ENCODE measurements at regions not wholly inside any gene's neighbourhood (a gene's known extent, or its start where the extent isn't known, plus 50 kb on each side); places are given as distances from the start of the nearest gene placed in this dataset.
A peak's percentile ranks its signal among the peaks of the same experiment; 100 is the strongest.

DNA sequence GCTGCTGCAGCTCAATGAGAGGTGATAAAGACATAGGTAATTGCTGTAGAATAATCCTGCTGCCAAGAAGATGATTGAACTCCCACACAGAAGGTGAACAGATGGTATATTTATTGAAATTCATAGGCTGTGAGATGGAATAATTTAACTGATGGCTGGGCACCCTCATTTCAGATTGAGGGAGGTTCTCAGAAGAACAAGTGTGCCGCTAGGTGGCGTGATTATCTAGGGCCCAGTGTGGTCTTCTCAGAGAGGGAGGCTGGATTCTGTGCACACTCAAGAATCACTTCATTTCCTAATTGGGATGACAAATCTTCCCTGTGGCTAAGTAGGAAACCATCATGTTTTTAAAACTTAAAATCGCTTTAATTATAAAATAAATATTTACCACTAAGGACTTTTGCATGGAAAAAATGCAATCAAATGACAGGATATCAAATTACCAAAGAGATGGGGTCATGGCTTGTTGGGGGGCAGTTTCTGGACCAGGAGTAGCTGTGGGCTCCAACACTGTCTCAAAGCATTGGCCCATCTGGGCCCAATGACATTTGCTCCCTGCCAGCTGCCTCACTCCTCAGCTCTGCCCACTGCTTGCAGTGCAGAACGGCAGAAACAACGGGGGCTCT, 132.3 kb downstream of the SNAPC1 start:
- DNase-seq: peak; percentile 70 to 73

DNA sequence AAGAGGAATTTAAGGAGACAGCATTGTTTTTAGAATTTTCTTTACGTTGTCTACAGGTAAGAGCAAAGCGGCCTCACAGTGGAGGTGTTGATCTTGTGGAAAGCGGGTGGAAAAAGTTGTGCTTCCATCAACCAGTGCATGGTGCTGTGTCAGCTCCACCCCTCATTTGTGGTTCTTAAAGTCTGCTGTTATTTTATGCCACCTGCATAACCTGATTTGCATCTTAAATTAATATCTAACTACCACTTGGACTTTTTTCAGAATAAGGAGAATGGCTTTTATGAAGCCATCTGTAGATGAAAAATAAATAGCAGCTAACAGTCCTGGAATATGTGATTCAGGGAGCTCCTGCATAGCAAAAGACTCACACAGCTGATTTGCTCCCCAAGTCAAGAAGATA, 135.1 kb downstream of the SNAPC1 start:
- no peak for DNase-seq

DNA sequence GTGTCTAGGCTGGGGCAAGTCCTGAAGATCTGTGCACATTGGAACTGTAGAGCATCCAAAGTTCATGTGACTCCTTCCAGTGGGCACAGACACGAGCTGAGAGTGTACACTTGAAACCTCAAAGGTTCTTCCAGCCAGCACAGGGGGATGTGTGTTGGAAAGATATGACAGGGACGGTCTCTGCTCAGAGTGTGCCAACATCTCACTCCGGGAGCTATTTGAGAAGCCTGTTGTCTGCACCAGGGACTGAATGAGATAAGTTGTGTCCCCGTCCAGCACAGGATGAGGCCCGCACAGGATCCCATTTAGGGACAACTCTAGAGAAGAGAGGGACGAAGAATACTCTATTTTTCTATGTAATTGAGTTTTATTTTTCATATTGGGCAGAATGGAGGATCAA, 136.3 kb downstream of the SNAPC1 start:
- DNase-seq: no peak

DNA sequence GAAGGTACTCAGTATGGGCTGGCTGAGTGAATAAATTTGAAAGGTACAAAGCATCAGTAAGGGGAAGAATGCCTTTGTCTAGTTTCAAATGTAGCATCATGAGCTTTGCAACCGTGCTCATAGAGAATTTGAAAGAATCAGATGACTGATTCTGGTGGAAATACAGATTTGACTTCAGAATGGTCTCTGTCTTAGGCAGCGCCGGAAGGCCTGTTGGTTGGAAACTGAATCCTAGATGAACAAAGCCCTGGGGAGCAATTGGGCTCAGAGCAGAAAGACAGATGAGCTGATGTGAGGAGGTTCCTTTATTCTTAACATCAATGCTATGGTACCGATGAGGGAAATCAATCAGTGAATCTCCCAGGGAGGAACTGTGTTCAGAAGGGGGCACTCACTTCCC, 137.3 kb downstream of the SNAPC1 start:
- no peak for DNase-seq

DNA sequence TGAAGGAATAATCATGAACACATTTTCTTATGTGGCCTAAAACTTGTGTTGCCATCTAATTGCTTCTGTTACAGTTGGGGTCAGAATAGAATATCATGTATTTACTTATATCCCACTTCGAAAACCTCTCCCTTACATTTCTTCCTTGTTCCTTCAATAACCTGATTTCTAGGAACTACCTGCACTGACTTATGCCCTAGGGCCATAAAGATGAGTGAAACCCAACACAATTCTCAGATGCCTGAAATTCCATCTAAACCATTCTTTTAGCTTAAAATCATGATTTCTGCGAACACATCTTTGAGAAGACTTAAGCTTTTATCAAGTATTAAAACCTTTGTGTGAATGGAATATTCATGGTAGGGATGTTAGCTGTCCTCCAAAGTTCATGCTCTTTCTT, 142.7 kb downstream of the SNAPC1 start:
- DNase-seq: no peak

DNA sequence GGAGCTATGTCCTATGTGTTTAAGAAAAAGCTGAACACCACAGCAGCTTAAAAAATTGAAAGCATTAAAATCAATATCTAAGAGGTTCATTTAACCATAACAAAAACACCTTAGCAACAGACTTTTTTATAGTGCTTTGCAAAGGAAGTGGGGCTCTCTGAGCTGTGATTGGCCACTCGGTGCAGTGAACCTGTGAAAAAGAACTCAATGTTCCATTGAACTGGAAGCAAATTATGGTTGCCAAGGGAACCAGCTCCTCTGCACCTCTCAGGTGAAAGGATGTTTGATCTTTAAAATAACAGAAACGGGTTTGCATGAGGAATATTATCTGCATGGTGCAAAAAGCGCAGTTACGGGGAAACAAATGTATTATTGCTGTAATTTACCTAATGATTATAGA, 149.4 kb downstream of the SNAPC1 start:
- DNase-seq: no peak

DNA sequence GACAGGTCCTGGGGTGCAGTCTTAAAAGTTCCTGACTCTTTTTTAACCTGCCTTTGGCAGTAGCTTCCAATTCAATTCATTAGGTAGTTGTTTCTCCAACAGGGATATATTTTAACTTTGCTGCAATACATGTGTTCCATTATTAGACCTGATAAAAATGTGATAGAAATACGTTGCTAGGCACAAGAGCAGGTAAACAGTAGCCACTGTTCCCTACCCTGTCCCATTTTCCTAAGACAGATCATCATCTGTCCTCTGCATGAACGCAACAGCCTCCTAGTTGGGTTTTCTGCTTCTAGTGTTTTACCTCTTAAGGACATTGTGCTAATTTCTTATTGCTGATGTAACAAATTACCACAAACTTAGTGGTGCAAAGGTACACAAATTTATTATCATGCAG, 156.8 kb downstream of the SNAPC1 start:
- DNase-seq: no peak

DNA sequence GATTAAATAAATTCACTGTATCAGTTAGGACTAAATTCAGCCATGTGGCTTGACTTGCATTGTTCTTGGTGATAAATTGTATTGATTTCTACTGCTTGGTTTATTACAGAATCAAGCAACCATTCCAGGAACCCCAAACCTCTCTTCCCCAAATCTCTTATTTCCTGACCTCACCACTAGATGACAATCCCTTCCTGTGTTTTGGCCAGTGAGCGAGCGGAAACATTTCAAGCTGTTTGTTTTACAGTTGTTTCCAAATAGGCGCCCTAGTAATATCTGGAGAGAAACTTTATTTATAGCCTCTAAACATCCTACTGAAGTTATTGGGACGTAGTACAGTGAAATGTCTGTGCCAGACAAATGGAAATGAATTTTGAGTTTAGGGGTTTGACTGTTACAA, 161.1 kb downstream of the SNAPC1 start:
- DNase-seq: no peak

DNA sequence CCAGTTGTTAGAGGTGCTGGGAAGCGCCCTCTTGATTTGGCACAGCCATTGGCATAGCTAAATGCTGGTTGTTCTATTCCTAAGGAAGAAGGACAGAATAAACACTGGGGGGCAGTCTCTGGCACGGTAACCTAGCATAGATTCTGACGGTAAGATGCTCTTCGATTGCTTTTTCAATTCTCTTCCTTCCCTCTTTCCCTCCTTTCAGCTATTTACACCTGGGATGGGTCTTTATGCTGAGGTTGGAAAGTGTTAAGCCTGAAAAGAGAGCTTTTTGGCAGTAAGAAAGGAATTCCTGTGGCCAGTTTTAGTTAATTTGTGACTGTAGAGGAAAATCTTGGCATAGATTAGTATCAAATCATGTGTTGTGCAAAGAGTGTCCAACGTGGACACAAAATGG, 162.8 kb downstream of the SNAPC1 start:
- peak; percentile 8 to 15 for DNase-seq

DNA sequence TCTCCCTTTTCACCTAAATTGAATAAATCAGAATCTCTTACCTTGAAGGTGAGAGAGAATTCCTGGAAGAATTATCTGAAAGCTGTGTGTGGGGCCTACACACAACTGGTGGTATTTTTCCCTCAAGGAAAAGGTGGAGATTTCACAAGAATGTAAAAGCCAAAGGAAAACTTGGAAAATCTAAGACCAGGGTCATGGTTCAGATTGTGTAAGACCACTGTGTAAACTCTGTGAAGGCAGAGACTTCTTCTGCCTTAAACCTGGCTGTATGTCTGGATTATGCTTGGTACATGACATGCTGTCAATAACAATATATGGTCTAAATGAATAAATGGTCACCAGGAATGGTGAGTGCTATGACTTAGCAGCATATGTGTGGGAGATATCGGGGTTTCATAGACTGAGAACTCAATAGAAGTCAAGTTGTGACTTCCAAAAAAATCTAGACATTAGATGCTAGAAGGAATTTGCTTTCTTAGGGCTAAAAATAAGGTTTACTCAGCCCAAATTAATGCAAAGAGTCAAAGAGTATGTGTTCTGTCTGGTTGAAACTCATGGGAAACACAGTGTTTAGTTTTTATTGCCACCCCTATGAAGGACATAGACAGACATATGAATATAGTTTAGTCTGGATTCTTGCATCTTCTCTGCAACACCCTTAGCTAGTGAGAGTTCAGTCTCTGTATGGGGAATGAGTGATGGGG, 163.7 kb downstream of the SNAPC1 start:
- no peak for DNase-seq

DNA sequence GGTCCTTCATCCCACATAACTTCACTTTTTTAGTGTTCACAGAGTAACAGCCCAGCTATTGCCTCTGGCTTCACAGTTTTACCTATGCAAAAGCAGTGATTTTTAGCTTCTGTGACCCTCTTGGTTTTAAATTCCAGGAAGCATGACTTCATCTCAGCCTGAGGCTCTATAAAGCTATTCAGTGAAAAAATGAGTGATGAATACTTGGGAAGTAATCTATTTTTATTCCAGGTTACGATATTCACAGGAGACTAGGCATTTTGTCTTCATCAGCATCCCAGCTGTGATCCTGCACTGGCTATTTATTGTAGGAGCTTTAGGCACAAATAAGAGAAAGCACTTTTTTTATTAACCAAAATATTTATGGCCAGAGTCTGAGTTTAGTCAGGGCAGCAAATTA, 164.8 kb downstream of the SNAPC1 start:
- no peak for DNase-seq

DNA sequence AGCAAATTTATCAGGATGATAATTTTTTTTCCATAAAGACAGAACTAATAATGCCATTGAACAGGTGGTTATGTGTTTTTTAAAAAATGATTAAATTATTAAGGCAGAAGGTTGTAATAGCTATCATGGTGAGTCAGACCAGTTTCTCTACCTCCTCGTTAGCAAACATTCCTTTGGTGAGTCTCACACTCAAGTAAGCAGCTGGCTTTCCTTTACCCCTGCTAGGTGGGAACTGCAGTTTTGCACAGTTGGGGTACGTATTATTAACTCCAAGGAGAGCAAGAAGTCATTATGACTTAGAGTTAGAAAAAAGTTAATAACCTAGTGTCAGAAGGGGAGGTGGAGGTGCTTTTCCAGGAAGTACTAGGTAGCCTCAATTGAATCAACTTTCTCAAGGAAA, 165.3 kb downstream of the SNAPC1 start:
- DNase-seq: no peak

DNA sequence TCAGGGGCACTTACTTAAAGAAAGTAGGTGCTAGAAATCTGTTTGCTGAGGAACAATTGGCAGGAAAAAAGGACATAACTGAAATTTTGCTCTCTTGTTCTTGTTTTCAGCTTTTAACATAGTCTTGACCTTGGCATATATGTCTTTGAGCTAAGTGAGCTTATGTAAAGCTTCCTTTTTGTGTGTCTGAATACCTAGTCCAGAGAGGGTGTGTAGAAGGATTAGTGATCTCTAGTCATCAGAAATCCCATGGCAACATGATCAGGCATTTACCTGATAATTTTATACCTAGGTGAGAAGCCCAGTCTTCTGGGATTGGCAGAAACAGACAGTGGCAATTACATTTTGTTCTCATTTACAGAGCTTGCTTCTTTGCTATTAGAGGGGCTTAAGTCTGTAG, 166.1 kb downstream of the SNAPC1 start:
- DNase-seq: no peak

DNA sequence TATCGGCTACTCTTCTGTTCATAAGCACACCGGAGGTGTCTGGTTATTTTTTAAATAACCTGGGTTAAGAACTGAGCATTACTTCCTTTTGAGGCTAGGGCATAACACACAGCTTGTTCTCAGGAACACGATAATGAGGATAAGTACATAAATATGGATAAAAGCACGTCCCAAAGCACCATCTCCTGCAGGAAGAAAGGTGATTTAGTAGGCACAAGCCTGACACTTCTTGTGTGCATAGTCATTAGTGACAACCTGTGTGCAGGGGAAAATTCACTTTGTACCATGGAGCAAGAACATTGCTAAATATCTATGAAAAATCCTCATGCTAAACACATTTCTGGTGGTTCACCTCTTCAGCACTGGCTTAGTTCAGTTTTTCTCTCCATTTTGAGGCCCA, 166.5 kb downstream of the SNAPC1 start:
- DNase-seq: no peak

DNA sequence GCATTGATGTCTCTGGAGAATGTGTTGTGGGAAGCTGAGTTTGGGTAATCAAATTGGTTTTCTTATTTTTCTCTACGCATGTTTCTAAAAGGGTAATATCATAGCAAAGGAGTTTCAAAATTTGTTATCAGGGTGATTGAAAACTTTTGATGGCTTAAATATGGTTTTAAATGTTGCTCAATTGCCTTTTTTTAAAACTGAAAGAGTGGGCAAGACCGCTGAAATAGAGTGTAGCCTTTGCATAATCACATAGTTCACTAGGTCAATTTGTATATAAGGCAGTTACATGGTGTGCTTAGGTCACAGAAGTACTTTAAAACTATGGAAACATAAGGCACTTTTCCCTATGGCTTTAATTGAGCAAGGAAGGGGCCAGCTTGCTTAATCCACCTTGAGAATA, 167.4 kb downstream of the SNAPC1 start:
- DNase-seq: no peak

DNA sequence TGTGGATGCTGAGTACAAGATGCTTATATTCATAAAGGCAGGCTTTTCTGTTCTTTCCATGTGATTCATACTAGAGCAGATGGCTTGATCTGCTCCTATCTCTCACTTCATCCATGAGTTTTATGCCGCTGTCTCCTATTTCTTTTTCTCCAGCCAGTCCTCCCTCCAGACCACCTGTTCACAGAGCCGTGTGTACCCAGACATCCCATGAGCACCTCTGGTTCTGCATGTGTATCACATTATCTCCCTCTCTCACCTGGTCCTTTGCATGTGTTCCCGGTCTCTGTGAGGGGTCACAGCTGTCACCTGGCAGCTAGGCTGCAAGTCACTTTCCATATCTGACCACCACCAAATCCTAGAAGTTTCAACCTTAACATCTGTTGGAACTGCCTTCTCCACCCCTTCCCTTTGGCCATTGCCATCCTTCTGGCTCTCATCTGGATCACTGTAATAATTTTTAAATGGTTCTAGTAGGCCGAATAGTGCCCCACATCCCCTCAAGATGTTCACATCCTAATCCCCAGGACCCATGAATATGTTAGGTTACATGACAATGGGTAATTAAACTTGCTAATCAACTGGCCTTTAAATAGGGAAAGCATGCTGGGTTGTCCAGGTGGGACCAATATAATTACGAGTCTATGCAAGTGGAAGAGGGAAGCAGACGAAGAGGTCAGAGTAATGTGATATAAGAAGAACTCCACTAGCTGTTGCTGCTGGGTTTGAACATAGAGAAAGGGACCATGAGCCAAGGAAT, 168.1 kb downstream of the SNAPC1 start:
- no peak for DNase-seq

DNA sequence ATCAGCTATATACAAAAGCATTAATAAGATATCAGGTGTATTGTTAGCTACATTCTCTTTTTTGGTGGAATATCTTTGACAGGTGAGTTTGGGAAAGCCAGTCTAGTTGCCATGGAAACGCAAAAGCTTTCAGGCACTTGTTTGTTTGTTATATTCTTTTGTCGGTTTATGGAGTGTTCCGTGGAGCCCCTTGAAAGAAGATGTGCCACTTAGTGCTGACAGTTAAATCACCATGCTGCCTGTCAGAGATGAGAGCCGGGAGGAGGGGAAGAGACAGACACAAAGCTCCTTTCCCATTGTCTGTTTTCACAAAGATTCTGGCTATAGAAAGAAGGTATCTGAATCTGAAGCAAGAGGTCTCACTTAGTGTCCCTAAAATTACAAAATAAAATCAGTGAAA, 170.8 kb downstream of the SNAPC1 start:
- no peak for DNase-seq

DNA sequence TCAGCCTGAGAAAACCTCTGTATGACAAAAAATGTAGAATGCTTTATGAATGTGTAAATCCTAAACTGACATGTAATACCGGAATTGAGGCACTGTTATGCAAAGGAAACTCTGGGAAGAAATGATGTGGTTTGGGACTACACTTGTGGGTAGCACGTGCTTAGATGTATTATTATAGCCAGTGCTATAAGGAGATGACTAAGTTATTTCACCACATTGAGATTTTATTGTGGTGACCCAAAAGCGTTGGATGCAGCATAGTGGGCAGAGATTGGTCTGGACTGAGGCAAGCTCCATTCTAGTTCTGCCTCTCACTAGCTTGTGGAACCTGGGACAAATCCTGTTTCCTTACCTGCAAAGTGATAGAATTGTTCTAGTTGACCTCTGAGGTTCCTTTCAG, 172.2 kb downstream of the SNAPC1 start:
- peak; percentile 7 to 26 for DNase-seq

DNA sequence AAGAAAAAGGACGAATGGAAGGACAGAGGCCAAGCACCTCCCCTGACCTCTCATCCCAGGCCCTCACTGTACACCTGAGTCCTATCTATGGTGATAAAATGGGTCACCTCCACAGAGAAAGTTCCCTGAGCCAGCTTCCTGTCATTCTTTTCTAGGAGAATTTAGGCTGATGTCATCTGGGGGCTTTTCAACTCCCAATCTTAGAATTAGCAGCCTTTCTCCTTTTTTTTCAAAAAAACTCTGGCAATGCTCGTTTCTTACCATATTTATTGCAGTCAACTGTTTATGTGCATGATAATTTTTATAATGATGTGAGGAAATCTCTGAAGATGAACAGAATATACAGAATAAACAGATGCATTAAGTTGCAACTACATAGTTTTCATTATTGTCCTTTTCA, 177.6 kb downstream of the SNAPC1 start:
- DNase-seq: no peak

DNA sequence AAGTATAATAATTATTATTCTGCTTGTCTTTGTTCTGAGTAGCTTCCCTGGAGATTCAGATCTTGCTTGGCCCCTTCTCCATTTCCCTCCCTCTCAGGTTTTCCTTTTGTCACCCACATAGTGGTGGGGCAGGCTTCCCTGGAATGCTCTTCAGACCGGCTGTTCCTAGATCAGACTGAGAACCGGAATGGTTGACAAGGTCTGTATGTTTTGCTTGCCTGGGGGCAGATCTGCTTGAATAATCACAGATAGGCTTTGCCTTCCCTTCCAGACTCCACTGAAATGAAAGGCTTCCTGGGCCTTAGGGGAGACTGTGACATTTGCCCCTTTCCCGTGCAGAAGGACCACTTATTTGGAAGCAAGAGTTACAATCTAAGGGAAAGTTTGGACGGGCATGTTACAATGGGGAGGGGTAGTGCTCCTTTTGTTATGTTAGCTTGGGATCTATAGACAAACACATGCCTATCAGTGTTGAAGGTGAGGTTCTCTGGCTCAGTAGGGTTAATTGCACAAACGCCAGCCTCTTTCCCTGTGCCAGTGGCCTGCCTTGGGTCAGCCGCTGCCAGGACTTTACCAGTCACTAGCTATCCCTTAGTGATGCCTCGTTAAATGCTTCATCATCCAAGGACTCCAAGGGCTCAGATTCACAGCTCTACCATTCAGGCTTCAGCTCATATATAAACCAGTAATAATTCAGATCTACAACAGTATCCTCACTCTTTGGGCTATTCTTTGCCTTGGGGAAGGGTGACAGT, 178.6 kb downstream of the SNAPC1 start:
- DNase-seq: no peak

DNA sequence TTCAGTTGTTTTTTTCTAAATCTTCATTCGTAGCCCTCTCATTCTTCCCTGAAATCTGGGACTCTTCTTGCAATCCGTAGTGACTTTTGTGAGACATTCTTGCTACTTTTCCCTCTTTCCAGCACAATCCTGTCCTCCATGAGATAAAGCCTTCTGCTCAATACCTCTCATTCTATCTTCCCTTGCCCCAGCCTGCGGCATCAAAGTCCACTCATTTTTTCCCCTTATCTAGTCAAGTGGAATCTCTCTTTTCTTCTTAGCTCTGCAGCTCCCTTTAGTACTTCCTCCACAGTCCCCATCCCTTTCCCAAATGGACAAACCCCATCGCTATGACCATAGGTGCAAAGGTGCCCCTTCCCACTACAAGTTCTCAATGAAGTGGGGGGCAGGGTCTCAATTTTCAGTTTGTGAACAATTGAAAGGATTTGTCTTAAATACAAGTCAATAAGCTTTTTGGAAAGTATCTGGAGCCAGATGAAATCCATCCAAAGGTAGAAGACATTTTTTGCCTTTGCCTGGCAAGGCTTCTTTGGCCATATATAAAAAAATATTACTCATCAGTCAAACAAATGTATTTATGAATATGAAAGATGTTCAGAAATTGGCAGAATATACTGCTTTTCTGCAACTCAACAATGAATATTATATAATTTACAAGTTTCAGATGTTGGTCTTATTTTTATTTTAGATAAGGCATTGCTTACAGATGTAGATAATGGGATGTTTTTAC, 179.4 kb downstream of the SNAPC1 start:
- DNase-seq: no peak

DNA sequence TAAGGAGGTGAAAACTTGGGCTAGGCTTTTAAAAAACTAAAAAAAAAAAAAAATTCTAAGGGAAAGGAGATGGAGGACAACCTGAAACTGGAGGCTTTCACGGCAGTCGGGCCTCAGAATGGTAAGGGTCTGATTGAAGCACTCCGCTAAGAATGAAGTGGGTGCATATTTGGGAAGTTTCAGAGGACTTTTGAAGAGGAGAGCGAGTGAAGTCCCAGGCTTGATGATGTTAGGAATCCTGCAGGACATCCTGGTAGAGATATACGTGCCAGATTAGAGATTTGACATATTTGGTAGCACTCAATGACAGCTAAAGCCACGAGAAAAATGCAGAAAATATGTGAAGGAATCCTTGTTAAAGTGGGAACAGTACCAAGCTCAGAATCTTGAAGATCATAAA, 186.2 kb downstream of the SNAPC1 start:
- no peak for DNase-seq

DNA sequence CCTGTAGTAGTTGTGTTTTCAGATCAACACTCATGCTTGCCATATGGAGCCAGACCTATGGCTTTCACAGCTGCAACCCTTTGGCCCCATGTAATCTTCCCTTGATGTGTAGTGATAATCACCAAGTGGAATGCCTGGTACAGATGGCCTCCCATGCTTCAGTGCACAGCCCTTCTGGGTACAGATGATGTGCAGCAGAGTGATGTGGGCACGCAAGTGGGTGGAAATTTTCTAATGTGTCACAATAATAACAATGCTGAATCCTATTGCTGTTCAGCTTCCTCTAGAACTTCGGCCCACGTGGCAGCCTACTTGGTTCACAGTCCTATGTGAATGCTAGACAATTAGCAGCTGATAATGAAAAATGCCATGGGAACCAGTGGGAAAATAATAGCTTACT, 188.1 kb downstream of the SNAPC1 start:
- DNase-seq: no peak

Measured in activated CD4-positive, alpha-beta T cell treated with anti-CD3 and anti-CD28 coated beads, Interleukin-2, amount 50 U/mL, for 48 hours (primary cell).